Uterus (tissue), 3 donors: ENCODE measurements at regions not wholly inside any gene's neighbourhood (a gene's known extent, or its start where the extent isn't known, plus 50 kb on each side); places are given as distances from the start of the nearest gene placed in this dataset.

Experiments used
- DNase-seq, 2 donors: peaks; one replicate each; pipeline ENCODE4 v3.0.0-alpha.2; 2019 to 2020
- H3K27ac ChIP-seq, 2 donors: fragments of 200-600 bp; sonication (generic); 1 replicate in 1 of 2; 2 replicates in 1 of 2; pipeline ENCODE4 v1.5.1; 2016 to 2018
- H3K27me3 ChIP-seq, 2 donors: fragments of 200-600 bp; sonication (generic); one replicate each; pipeline ENCODE4 v1.5.1; 2018 to 2019; ENCODE audit warnings: control low read depth in 1 of 2
- H3K36me3 ChIP-seq, 2 donors: fragments of 200-600 bp; sonication (generic); one replicate each; pipeline ENCODE4 v1.5.1; 2019; ENCODE audit warnings: control low read depth in 1 of 2
- H3K4me1 ChIP-seq, 2 donors: fragments of 200-600 bp; sonication (generic); one replicate each; pipeline ENCODE4 v1.5.1; 2018 to 2019; ENCODE audit warnings: control low read depth in 1 of 2
- H3K4me3 ChIP-seq, 2 donors: fragments of 200-600 bp; sonication (generic); 1 replicate in 1 of 2; 2 replicates in 1 of 2; pipeline ENCODE4 v1.5.1; 2018 to 2019; ENCODE audit warnings: mild to moderate bottlenecking in 1 of 2
- H3K9me3 ChIP-seq, 2 donors: fragments of 200-600 bp; sonication (generic); one replicate each; pipeline ENCODE4 v1.5.1; 2019; ENCODE audit warnings: control low read depth in 1 of 2
- POLR2A ChIP-seq, 2 donors: fragments of 450-650 bp; IDR thresholded peaks; one replicate each; pipeline ENCODE4 v1.6.1; 2016; ENCODE audit warnings: antibody characterized with exemption in 2 of 2, mild to moderate bottlenecking in 1 of 2, moderate library complexity in 1 of 2
- intact Hi-C: fragments of 100-400 bp; cut with DNase I; formaldehyde crosslinking; loops from one replicate; pipeline ENCODE4 v1.15.1; 2023; ENCODE audit warnings: low total_unique reads
- TF ChIP-seq, protein P1 (sequence below), 4 experiments: fragments of 200-600 bp in 2 of 4; fragments of 450-650 bp in 2 of 4; sonication (generic) in 2 of 4; IDR thresholded peaks; one replicate each; pipeline ENCODE4 v1.5.1; 2016 to 2019; ENCODE audit warnings: antibody characterized with exemption in 4 of 4, mild to moderate bottlenecking in 2 of 4, moderate library complexity in 1 of 4
- donor health status: DM: yes; HTN: yes; CAD: no.

DNA sequence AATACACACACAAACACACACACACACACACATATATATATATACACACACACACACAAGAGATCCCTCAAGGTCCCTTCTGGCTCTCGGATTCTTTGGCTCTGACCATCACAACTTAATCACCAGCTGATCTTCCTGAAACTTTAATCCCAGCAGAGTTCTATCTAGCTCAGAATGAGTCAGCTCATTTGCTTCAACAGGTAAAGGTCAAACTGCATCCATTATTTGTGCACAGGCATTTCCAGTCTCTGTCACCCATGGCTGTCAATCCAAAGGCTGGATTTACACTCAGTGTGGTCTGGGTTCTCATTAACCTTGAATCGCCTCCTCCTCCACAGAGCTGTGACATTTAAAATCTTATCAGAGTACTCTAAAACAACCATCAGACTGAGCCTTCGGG, 113.3 kb upstream of the TMPO start:
- DNase-seq: no peak
- H3K9me3 ChIP-seq: no peaks in the 10 kb centered on the region
- no peak overlapping the region for H3K4me3 ChIP-seq
- no peaks in the 10 kb centered on the region for H3K4me1 ChIP-seq
- no peak for TF ChIP-seq POLR2A (IDR thresholded peaks at IDR 0.05)
- TF ChIP-seq, protein P1, sequence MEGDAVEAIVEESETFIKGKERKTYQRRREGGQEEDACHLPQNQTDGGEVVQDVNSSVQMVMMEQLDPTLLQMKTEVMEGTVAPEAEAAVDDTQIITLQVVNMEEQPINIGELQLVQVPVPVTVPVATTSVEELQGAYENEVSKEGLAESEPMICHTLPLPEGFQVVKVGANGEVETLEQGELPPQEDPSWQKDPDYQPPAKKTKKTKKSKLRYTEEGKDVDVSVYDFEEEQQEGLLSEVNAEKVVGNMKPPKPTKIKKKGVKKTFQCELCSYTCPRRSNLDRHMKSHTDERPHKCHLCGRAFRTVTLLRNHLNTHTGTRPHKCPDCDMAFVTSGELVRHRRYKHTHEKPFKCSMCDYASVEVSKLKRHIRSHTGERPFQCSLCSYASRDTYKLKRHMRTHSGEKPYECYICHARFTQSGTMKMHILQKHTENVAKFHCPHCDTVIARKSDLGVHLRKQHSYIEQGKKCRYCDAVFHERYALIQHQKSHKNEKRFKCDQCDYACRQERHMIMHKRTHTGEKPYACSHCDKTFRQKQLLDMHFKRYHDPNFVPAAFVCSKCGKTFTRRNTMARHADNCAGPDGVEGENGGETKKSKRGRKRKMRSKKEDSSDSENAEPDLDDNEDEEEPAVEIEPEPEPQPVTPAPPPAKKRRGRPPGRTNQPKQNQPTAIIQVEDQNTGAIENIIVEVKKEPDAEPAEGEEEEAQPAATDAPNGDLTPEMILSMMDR (IDR thresholded peaks at IDR 0.05): no peak
- H3K36me3 ChIP-seq: no peaks in the 10 kb centered on the region
- intact Hi-C loops: no loop called here
- no peaks in the 10 kb centered on the region for H3K27me3 ChIP-seq
- H3K27ac ChIP-seq: no peak overlapping the region

DNA sequence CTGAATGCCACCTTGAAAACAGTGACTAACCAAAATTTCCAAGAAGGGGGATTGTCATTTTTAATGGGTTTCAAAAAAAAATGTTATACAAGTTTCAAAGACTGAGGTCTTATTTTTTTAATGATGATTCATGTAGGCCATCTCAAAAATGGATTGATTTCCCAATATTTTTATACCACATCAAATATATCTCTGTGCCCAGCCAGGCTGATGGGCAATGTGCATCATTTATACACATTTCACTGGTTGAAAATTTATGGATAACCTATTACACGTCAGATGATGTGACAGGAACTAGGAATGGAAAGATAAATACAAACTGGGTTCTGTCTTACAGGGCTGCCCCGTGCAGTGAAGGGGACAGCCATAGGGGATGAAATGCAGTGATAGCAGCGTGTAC, 112.7 kb upstream of the TMPO start:
- Histone ChIP-seq H3K27me3 (no peaks in the 10 kb centered on the region), H3K27ac (no peak overlapping the region), H3K36me3 (no peaks in the 10 kb centered on the region), H3K4me1 (no peaks in the 10 kb centered on the region), H3K4me3 (no peak overlapping the region), H3K9me3 (no peaks in the 10 kb centered on the region)
- intact Hi-C loops: no loop called here
- DNase-seq: no peak
- no peak for TF ChIP-seq POLR2A (IDR thresholded peaks at IDR 0.05)
- TF ChIP-seq, protein P1 (IDR thresholded peaks at IDR 0.05): no peak

DNA sequence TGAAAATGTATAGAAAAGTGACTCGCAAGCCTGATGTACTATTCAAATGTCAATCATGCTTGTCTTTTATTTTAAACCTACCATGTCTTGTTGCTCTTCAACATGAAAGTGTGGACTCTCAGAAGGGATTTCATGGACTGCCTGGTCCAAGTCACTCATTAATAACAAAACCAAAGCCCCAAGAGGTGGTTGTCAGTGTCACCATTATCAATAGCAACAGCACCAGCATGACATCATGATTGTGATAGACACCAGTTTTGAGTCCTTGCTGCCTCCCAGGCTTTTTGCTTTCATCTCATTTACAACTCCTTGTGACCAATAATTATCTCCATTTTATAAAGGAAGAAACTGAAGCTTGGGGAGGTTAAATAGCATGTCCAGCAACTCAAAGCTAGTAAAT, 112.0 kb upstream of the TMPO start:
- TF ChIP-seq, protein P1 (IDR thresholded peaks at IDR 0.05): no peak
- TF ChIP-seq POLR2A (IDR thresholded peaks at IDR 0.05): no peak
- H3K4me1 ChIP-seq: no peaks in the 10 kb centered on the region
- H3K36me3 ChIP-seq: no peaks in the 10 kb centered on the region
- no peak overlapping the region for H3K4me3 ChIP-seq
- no peaks in the 10 kb centered on the region for H3K27me3 ChIP-seq
- H3K9me3 ChIP-seq: no peaks in the 10 kb centered on the region
- H3K27ac ChIP-seq: no peak overlapping the region
- intact Hi-C loops: no loop called here
- no peak for DNase-seq

DNA sequence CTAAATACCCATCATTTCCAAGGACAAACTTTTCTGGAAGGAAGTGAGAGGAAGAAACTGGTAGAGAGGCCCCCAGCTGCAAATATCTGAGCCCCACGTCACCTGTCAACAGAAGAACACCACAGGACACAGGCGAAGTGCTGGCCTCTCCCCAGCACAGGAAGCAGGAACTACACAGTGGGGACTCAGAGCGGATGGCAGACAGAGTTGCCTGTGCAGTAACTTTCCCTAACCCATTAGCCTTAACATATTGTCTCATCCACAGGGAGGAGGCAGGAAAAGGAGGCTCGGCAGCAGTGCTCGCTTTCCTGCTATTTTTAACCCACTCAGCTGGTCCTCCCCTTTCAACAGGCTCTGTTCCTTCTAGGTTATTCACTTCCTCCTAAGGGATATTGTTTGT, 111.5 kb upstream of the TMPO start:
- H3K4me3 ChIP-seq: no peak overlapping the region
- no peaks in the 10 kb centered on the region for H3K36me3 ChIP-seq
- intact Hi-C loops: no loop called here
- H3K27ac ChIP-seq: no peak overlapping the region
- no peak for DNase-seq
- H3K27me3 ChIP-seq: no peaks in the 10 kb centered on the region
- TF ChIP-seq, protein P1 (IDR thresholded peaks at IDR 0.05): no peak
- TF ChIP-seq POLR2A (IDR thresholded peaks at IDR 0.05): no peak
- H3K9me3 ChIP-seq: no peaks in the 10 kb centered on the region
- H3K4me1 ChIP-seq: no peaks in the 10 kb centered on the region

DNA sequence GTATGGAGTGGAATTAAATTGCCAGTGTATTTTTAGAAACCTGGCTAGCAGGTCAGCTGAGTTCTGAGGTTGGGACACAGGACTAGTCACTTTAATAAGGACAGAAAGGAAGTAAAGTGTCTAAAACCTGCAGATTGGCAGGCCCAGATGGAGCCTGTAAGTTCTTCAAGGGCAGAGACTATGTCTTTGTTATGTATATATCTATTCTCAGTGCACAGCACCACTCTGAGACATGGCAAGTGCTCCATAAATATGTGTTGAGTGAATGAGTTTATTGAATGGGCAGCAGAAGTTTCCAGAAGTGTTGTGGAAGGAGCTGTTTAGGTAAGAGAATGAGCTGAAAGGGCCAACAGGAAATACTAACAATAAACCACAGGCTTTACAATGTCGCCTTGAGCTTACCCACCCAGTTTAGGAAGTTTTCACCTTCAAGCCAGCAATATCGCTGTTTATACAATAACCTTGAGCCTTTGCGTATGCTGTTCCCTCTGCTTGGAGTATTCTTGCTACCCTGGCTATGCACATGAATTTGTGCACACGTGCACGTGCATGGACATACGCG, 109.5 kb upstream of the TMPO start:
- TF ChIP-seq POLR2A (IDR thresholded peaks at IDR 0.05): no peak
- TF ChIP-seq, protein P1 (IDR thresholded peaks at IDR 0.05): no peak
- Histone ChIP-seq H3K27me3 (no peaks in the 10 kb centered on the region), H3K9me3 (no peaks in the 10 kb centered on the region), H3K4me3 (no peak overlapping the region), H3K4me1 (no peaks in the 10 kb centered on the region), H3K36me3 (no peaks in the 10 kb centered on the region), H3K27ac (no peak overlapping the region)
- no peak for DNase-seq
- intact Hi-C loops: no loop called here
